GM12865 (cell line): ENCODE measurements at regions not wholly inside any gene's neighbourhood (a gene's known extent, or its start where the extent isn't known, plus 50 kb on each side); places are given as distances from the start of the nearest gene placed in this dataset.
"Not testable (repeated sequence)": the region's sequence is repeated elsewhere in the genome, so short reads cannot be mapped to it uniquely, and the experiment has no call there.

Experiments
- DNase-seq: peaks from one replicate; pipeline ENCODE4 v3.0.0; 2010; ENCODE audit warnings: low read depth
- H3K4me3 ChIP-seq: 2 replicates; pipeline ENCODE4 v1.5.1; 2011; ENCODE audit warnings: mild to moderate bottlenecking, low read depth, low read length, control low read depth
- CTCF ChIP-seq: IDR thresholded peaks from 2 replicates; pipeline ENCODE4 v1.5.1; 2011; ENCODE audit warnings: low read length, control low read depth, low read depth, inconsistent platforms; ENCODE audit not compliant: insufficient read depth; ENCODE audit errors: missing control alignments

- TF ChIP-seq CTCF, result no peak
- H3K4me3 ChIP-seq, result peak overlapping the region; percentile 47
- peak; percentile 94 for DNase-seq
Observed at GRCh38 chr20:50450881-50451752, 59.1 kb upstream of the PTPN1 start.

GRCh38 chr20:50451792-50452425 is 58.3 kb upstream of the PTPN1 start:
- not testable (repeated sequence) for DNase-seq
- peak overlapping the region; percentile 47 for H3K4me3 ChIP-seq

- no peak overlapping the region for H3K4me3 ChIP-seq
- DNase-seq, result no peak
- no peak for TF ChIP-seq CTCF
Observed at GRCh38 chr20:50453533-50454244, 56.5 kb upstream of the PTPN1 start.

- not testable (repeated sequence) for DNase-seq, H3K4me3 ChIP-seq
Observed at GRCh38 chr20:50455245-50455644, 54.9 kb upstream of the PTPN1 start.

GRCh38 chr20:50455656-50456451 is 54.3 kb upstream of the PTPN1 start:
- no peak overlapping the region for H3K4me3 ChIP-seq
- TF ChIP-seq CTCF, result no peak
- DNase-seq, result no peak

GRCh38 chr20:50456452-50457324 is 53.5 kb upstream of the PTPN1 start:
- H3K4me3 ChIP-seq, result no peak overlapping the region
- TF ChIP-seq CTCF, result peak; percentile 14
- no peak for DNase-seq
